ENCODE measurements at regions not wholly inside any gene's neighbourhood (a gene's known extent, or its start where the extent isn't known, plus 50 kb on each side); places are given as distances from the start of the nearest gene placed in this dataset.

DNA sequence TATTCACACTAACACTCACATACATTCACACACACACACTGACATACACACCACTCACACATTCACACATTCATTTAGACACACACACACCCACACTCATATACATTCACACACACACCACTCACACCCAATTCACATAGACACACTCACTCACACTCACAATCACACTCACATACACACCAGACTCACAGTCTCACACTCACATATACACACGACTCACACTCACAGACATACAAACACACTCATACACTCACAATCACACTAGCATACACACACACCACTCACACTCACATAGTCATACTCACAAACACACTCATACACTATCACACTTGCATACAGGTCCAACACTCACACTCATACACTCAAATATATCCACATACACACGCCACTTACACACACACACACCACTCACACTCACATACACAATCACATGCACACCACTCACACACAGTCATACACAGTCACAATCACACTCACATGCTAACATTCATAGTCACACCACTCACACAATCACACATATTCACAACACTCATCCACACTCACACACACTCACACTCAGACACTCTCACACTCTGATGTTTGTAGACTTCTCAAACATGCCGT lies 312.6 kb downstream of the SFMBT2 start:
- H3K4me3 ChIP-seq (ENCODE audit: low read depth, low read length) = no peak overlapping the region
- TF ChIP-seq, protein P1, sequence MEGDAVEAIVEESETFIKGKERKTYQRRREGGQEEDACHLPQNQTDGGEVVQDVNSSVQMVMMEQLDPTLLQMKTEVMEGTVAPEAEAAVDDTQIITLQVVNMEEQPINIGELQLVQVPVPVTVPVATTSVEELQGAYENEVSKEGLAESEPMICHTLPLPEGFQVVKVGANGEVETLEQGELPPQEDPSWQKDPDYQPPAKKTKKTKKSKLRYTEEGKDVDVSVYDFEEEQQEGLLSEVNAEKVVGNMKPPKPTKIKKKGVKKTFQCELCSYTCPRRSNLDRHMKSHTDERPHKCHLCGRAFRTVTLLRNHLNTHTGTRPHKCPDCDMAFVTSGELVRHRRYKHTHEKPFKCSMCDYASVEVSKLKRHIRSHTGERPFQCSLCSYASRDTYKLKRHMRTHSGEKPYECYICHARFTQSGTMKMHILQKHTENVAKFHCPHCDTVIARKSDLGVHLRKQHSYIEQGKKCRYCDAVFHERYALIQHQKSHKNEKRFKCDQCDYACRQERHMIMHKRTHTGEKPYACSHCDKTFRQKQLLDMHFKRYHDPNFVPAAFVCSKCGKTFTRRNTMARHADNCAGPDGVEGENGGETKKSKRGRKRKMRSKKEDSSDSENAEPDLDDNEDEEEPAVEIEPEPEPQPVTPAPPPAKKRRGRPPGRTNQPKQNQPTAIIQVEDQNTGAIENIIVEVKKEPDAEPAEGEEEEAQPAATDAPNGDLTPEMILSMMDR (IDR thresholded peaks at IDR 0.05; ENCODE audit: borderline replicate concordance, insufficient read depth, low read depth, low read length) = no peak

DNA sequence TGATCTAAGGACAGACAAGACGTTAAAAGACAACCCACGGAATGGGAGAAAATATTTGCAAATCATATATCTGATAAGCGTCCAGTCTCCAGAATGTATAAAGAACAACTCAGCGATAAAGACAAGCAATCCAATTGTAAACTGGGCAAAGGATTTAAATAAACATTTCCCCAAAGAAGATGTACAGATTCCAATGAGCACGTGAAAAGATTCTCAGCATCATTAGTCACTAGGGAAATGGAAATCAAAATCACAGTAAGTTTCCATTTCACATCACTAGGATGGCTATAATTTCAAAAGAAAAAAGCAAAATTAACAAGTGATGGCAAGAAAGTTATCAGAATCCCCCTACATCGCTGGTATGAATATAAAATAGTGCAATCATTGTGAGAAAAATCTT lies 316.1 kb downstream of the SFMBT2 start:
- TF ChIP-seq, protein P1 (IDR thresholded peaks at IDR 0.05; ENCODE audit: borderline replicate concordance, insufficient read depth, low read depth, low read length) = no peak
- H3K4me3 ChIP-seq (ENCODE audit: low read depth, low read length) = no peak overlapping the region

DNA sequence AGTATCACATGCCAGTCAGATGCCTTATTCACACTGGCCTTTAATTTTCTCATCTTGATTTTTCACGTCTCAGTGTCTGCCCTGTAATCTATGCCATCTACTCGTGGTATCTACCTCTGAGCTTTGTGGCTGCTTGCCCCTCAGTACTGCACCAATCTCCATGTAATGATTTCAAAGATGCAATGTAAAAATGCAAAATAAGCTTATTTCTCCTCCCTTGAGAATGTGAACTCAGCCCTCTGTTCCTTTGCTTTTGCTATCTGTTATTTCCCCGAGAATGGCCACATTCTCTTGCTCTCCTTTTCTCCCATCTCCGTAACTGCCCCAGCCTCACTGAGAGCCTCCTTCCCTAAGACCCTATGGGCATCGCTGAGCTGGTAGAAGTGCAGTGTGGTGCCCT lies 317.5 kb downstream of the SFMBT2 start:
- H3K4me3 ChIP-seq (ENCODE audit: low read depth, low read length) = no peak overlapping the region
- TF ChIP-seq, protein P1 (IDR thresholded peaks at IDR 0.05; ENCODE audit: borderline replicate concordance, insufficient read depth, low read depth, low read length) = no peak

DNA sequence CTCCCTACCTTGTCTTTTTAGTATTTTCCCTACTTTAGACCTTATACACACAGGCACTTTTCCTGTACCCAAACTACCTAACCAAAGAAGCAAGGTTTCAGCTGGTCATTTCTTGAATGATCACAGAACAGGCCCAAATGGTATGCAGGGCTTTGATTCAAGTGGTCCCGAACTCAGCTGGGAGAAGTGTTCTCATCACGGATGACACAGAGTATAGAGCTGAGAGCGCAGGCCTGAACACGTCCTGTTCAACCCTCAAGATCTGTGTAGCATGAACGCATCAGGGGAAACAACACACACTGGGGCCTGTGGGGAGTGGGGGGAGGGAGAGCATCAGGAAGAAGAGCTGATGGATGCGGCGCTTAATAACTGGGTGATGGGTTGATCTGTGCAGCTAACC lies 318.2 kb downstream of the SFMBT2 start:
- no peak overlapping the region for H3K4me3 ChIP-seq (ENCODE audit: low read depth, low read length)
- TF ChIP-seq, protein P1 (IDR thresholded peaks at IDR 0.05; ENCODE audit: borderline replicate concordance, insufficient read depth, low read depth, low read length) = no peak

DNA sequence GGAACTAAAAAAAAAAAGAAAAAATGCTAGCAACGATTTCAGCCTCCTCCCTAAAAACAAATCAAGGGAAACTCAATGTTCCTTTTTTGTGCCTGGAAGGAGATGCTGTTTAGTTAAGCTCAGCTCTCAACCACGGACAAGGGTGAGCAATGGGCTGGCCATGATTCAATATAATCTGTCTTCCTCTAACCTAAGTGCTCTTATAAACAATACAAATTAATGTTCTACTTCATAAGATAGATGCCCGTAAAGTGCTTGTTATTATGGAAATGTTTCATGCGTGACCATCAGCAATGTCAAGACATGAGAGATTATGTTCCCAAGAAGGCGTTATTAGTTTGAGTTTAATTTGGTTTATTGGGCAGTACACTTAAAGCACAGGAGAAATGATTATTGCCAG lies 320.3 kb downstream of the SFMBT2 start:
- no peak overlapping the region for H3K4me3 ChIP-seq (ENCODE audit: low read depth, low read length)
- TF ChIP-seq, protein P1 (IDR thresholded peaks at IDR 0.05; ENCODE audit: borderline replicate concordance, insufficient read depth, low read depth, low read length) = no peak

DNA sequence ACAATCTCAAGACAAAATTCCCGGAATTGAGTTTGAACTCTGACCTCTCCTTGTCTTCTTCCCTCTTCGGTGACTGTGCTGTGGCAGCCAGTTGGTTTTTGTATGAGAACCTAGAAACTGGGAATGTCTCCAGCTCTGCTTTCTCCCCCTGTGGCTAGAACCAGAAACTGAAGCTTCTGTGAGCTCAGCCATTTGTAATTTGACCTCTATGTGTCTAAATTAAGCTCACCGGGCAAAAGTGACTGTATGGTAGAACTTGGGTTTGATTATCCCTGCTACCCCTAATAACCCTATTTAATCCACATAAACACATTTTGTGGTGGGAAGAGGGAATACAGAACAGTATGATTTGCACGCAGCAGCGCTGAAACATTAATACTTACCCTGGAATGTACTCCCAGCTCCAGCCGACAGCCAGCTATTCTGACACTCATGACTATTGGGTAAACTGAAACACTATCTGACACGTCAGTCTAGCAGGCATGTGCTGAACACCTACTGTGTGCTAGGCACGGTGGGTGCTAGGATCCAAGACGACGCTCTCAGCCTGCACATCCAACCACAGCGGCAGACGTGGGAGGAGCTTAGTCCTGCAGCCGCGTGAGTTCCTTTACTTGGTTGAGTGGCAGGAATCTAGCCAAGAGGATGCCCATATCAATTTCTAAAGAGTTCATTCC lies 324.8 kb downstream of the SFMBT2 start:
- TF ChIP-seq, protein P1 (IDR thresholded peaks at IDR 0.05; ENCODE audit: borderline replicate concordance, insufficient read depth, low read depth, low read length) = no peak
- H3K4me3 ChIP-seq (ENCODE audit: low read depth, low read length) = no peak overlapping the region

All from GM12875 (cell line).